HCT116 (cell line): ENCODE measurements at regions not wholly inside any gene's neighbourhood (a gene's known extent, or its start where the extent isn't known, plus 50 kb on each side); places are given as distances from the start of the nearest gene placed in this dataset.

Experiments used
- ATAC-seq: fragments of 200-7000 bp; cut with Tn5 transposase; 2 replicates; pipeline ENCODE4 v1.9.1; 2020; ENCODE audit warnings: mild to moderate bottlenecking, moderate library complexity
- BruUV-seq: library from RNA; stranded (reverse); fragments of 400-500 nt; replicated peaks from 2 replicates; lab custom pipeline; 2021; lab: Mats Ljungman, UMichigan
- CTCF ChIA-PET: fragments of 300-600 bp; sonication (Branson Sonifier 250); formaldehyde crosslinking; loops from one replicate; lab custom pipeline; 2021; ENCODE audit warnings: antibody characterized with exemption; lab: Charles Lee
- POLR2A ChIA-PET: fragments of 300-600, 350-600 bp; sonication (Branson Sonifier 250); formaldehyde crosslinking; loops from one replicate; lab custom pipeline; 2021; ENCODE audit warnings: antibody characterized with exemption; lab: Charles Lee
- RAD21 ChIA-PET, 2 experiments: fragments of 300-600 bp; sonication (Branson Sonifier 250); formaldehyde crosslinking; loops; one replicate each; lab custom pipeline; 2023; ENCODE audit warnings: low total read pairs in 2 of 2; ENCODE audit not compliant: uncharacterized antibody in 2 of 2, unreplicated experiment in 2 of 2, low non-redundant PET in 1 of 2; lab: Charles Lee
- DNase-seq: peaks from one replicate; pipeline ENCODE4 v3.0.0-alpha.2; 2010; ENCODE audit warnings: low read depth, low spot score
- H2AFZ ChIP-seq: fragments of 200-600 bp; shearing (Covaris generic), sonication (generic); 2 replicates; pipeline ENCODE4 v1.6.1; 2017; ENCODE audit warnings: low read depth, mixed run types, mixed read lengths, antibody characterized with exemption, low read length; ENCODE audit not compliant: poor library complexity, severe bottlenecking
- H3K27ac ChIP-seq: 2 replicates; pipeline ENCODE4 v1.5.1; 2012; ENCODE audit warnings: low read depth, low read length
- H3K27me3 ChIP-seq: fragments of 200-600 bp; sonication (generic); 2 replicates; pipeline ENCODE4 v1.6.1; 2016; ENCODE audit warnings: mixed run types, low read length, mixed read lengths; ENCODE audit not compliant: insufficient read depth
- H3K36me3 ChIP-seq, 2 experiments: fragments of 200-500 bp in 1 of 2; fragments of 200-600 bp in 1 of 2; sonication (Bioruptor generic) in 1 of 2; sonication (generic) in 1 of 2; 2 replicates each; pipeline versions ENCODE4 v1.5.1 to v1.6.1; 2014 to 2016; ENCODE audit warnings: low read length in 2 of 2, inconsistent platforms in 1 of 2, mixed read lengths in 1 of 2, mixed run types in 1 of 2; ENCODE audit not compliant: insufficient read depth in 2 of 2, control insufficient read depth in 1 of 2
- H3K4me1 ChIP-seq, 2 experiments: fragments of 200-600 bp in 1 of 2; sonication (generic) in 1 of 2; 2 replicates each; pipeline versions ENCODE4 v1.5.1 to v1.6.1; 2012 to 2017; ENCODE audit warnings: low read length in 2 of 2, inconsistent platforms in 1 of 2, mild to moderate bottlenecking in 1 of 2, mixed read lengths in 1 of 2, mixed run types in 1 of 2, moderate library complexity in 1 of 2; ENCODE audit not compliant: insufficient read depth in 2 of 2, control insufficient read depth in 1 of 2
- H3K4me2 ChIP-seq: fragments of 200-600 bp; sonication (generic); 2 replicates; pipeline ENCODE4 v1.6.1; 2017; ENCODE audit warnings: mixed run types, low read length, mixed read lengths
- H3K4me3 ChIP-seq, 2 experiments: fragments of 200-600 bp in 1 of 2; sonication (generic) in 1 of 2; replicated peaks in 1 of 2; 2 replicates each; pipeline ENCODE4 v1.5.1; 2011 to 2016; ENCODE audit warnings: low read length in 2 of 2, control low read depth in 1 of 2, low read depth in 1 of 2, mild to moderate bottlenecking in 1 of 2, mixed read lengths in 1 of 2, mixed run types in 1 of 2
- H3K79me2 ChIP-seq: fragments of 200-600 bp; sonication (generic); 2 replicates; pipeline ENCODE4 v1.6.1; 2017; ENCODE audit warnings: mild to moderate bottlenecking, mixed run types, low read length, moderate library complexity, mixed read lengths; ENCODE audit not compliant: insufficient read depth
- H3K9ac ChIP-seq: fragments of 200-600 bp; sonication (generic); 2 replicates; pipeline ENCODE4 v1.6.1; 2016; ENCODE audit warnings: low read length, mixed read lengths
- H3K9me2 ChIP-seq: fragments of 200-600 bp; sonication (generic), shearing (Covaris generic); 2 replicates; pipeline ENCODE4 v1.6.1; 2017; ENCODE audit warnings: mixed run types, mild to moderate bottlenecking, moderate library complexity; ENCODE audit not compliant: insufficient read depth
- H3K9me3 ChIP-seq, 2 experiments: fragments of 200-500 bp in 1 of 2; fragments of 200-600 bp in 1 of 2; sonication (Bioruptor generic) in 1 of 2; sonication (generic) in 1 of 2; 2 replicates each; pipeline ENCODE4 v1.6.1; 2014 to 2017; ENCODE audit warnings: low read length in 2 of 2, mixed read lengths in 2 of 2, inconsistent platforms in 1 of 2, low read depth in 1 of 2, mild to moderate bottlenecking in 1 of 2, mixed run types in 1 of 2, moderate library complexity in 1 of 2; ENCODE audit not compliant: control insufficient read depth in 1 of 2, insufficient read depth in 1 of 2
- H4K20me1 ChIP-seq: fragments of 200-600 bp; sonication (generic), shearing (Covaris generic); 2 replicates; pipeline ENCODE4 v1.6.1; 2017; ENCODE audit warnings: mixed run types, mild to moderate bottlenecking, moderate library complexity; ENCODE audit not compliant: insufficient read depth
- POLR2AphosphoS5 ChIP-seq: IDR thresholded peaks from 2 replicates; pipeline ENCODE4 v1.6.1; 2011; ENCODE audit warnings: mild to moderate bottlenecking, low read depth, low read length, moderate library complexity
- RAD21 ChIP-seq: IDR thresholded peaks from 2 replicates; pipeline ENCODE4 v1.6.1; 2012; ENCODE audit warnings: low read depth, mild to moderate bottlenecking
- SP1 ChIP-seq: IDR thresholded peaks from 2 replicates; pipeline ENCODE4 v1.6.1; 2012; ENCODE audit warnings: low read depth
- SRF ChIP-seq: IDR thresholded peaks from 2 replicates; pipeline ENCODE4 v1.6.1; 2012; ENCODE audit warnings: low read depth
- ZBTB33 ChIP-seq: IDR thresholded peaks from 2 replicates; pipeline ENCODE4 v1.6.1; 2011; ENCODE audit warnings: mild to moderate bottlenecking, low read length, moderate library complexity; ENCODE audit not compliant: insufficient replicate concordance; ENCODE audit errors: extremely low read depth
- ZNF274 ChIP-seq: fragments of 200-500 bp; sonication (Bioruptor generic); IDR thresholded peaks from 2 replicates; pipeline ENCODE4 v1.6.1; 2014; ENCODE audit warnings: mild to moderate bottlenecking, low read depth, low read length, inconsistent platforms
- intact Hi-C: fragments of 100-400 bp; cut with micrococcal nuclease; formaldehyde crosslinking; loops from 2 replicates; pipeline ENCODE4 v1.10.0; 2022

DNA sequence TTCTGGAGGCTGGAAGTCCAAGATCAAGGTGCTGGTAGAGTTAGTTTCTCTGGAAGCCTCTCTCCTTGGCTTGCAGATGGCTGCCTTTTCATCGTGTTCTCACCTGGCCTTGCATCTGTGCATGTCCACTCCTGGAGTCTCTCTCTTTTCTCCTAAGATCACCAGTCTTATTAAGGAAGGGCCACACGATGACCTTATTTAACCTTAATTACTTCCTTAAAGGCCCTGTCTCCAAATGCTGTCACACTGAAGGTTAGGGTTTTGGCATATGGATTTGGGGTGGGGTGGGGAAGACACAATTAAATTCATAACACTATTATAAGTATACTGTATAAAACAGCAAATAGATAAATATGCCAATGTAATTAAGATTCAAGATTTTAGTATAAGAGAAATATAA, 402.4 kb upstream of the HS6ST1 start:
- Histone ChIP-seq H3K79me2 (no peaks in the 10 kb centered on the region), H3K9me3 (no peaks in the 10 kb centered on the region), H4K20me1 (no peaks in the 10 kb centered on the region), H3K9me2 (no peaks in the 10 kb centered on the region), H3K27ac (no peak overlapping the region), H3K9ac (no peak overlapping the region), H3K27me3 (peaks cover 23% of the 10 kb centered on the region), H3K36me3 (no peaks in the 10 kb centered on the region), H2AFZ (no peak overlapping the region), H3K4me3 (no peak overlapping the region), H3K4me2 (no peak overlapping the region), H3K4me1 (no peaks in the 10 kb centered on the region)
- ChIA-PET POLR2A (no interaction called here), CTCF (interaction anchor here (0.8 kb wide), 1 partner anchor 10 kb away, joined by 3 read pairs; no protein-coding TSS in a partner anchor), RAD21 (no interaction called here)
- TF ChIP-seq ZBTB33 (no peak), RAD21 (no peak), SRF (no peak), POLR2AphosphoS5 (no peak), ZNF274 (no peak), SP1 (no peak)
- ATAC-seq (no peak), DNase-seq (no peak)
- intact Hi-C loops = no loop called here
- no TSS peak for BruUV-seq

DNA sequence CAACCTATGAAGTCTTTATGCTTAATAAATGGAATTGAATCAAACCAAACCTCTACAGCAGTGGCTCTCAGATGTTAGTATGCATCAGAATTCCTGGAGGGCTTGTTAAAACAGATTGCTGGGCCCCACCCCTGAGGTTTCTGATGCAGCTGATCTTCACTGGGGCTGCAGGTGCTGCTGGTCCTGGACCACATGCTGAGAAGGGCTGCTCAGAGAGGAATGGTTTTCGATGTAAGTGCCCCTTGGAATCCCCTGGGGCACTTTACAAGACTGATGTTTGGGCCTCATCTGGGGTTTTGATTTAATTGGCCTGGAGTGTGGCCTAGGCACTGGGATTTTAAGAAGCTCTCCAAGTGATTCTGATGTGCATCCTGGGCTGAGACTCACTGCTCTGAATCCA, 403.8 kb upstream of the HS6ST1 start:
- Histone ChIP-seq H4K20me1 (no peaks in the 10 kb centered on the region), H3K79me2 (no peaks in the 10 kb centered on the region), H3K9me2 (no peaks in the 10 kb centered on the region), H3K27me3 (peaks cover 11% of the 10 kb centered on the region), H3K4me1 (no peaks in the 10 kb centered on the region), H3K4me3 (no peak overlapping the region), H3K4me2 (no peak overlapping the region), H2AFZ (no peak overlapping the region), H3K36me3 (no peaks in the 10 kb centered on the region)
- no peak for ATAC-seq
- no TSS peak for BruUV-seq
- ChIA-PET POLR2A (no interaction called here), RAD21 (no interaction called here), CTCF (interaction anchor here (1.1 to 2.0 kb wide), 2 partner anchors 14 to 33 kb away, joined by 3 to 7 read pairs; no protein-coding TSS in a partner anchor)
- DNase-seq = no peak
- no peak for TF ChIP-seq SP1
- TF ChIP-seq, all 23 proteins: peak for 0
- Histone ChIP-seq H3K9me3 (no peaks in the 10 kb centered on the region), H3K9ac (no peak overlapping the region), H3K27ac (no peak overlapping the region)
- intact Hi-C loops = no loop called here
